Fibroblast of mammary gland (primary cell): ENCODE measurements at regions not wholly inside any gene's neighbourhood (a gene's known extent, or its start where the extent isn't known, plus 50 kb on each side); places are given as distances from the start of the nearest gene placed in this dataset.
"Not testable (repeated sequence)": the region's sequence is repeated elsewhere in the genome, so short reads cannot be mapped to it uniquely, and the experiment has no call there.

Source experiments
- DNase-seq: peaks from one replicate; pipeline ENCODE4 v3.0.0-alpha.2; 2010; ENCODE audit warnings: low read depth
- H3K4me3 ChIP-seq: 2 replicates; pipeline ENCODE4 v1.5.1; 2011; ENCODE audit warnings: low read depth, mild to moderate bottlenecking, low read length, moderate library complexity; ENCODE audit not compliant: control insufficient read depth
- CTCF ChIP-seq: conservative IDR thresholded peaks from 2 replicates; pipeline ENCODE4 v1.5.1; 2011; ENCODE audit warnings: low read depth, low read length, inconsistent platforms; ENCODE audit not compliant: control insufficient read depth, insufficient read depth

GRCh38 chr14:106347890-106348755 lies 821.7 kb downstream of the TMEM121 start:
- no peak for TF ChIP-seq CTCF
- no peak overlapping the region for H3K4me3 ChIP-seq
- DNase-seq: no peak

GRCh38 chr14:106348873-106349540 lies 822.6 kb downstream of the TMEM121 start:
- not testable (repeated sequence) for H3K4me3 ChIP-seq, DNase-seq

- H3K4me3 ChIP-seq: not testable (repeated sequence)
Observed at GRCh38 chr14:106349678-106350457, 823.5 kb downstream of the TMEM121 start.

GRCh38 chr14:106355007-106355791 lies 828.8 kb downstream of the TMEM121 start:
- not testable (repeated sequence) for DNase-seq

More at GRCh38 chr14:106349678-106350457, 823.5 kb downstream of the TMEM121 start:
- not testable (repeated sequence) for DNase-seq

GRCh38 chr14:106355881-106356642 lies 829.7 kb downstream of the TMEM121 start:
- DNase-seq, H3K4me3 ChIP-seq: not testable (repeated sequence)

More at GRCh38 chr14:106355007-106355791, 828.8 kb downstream of the TMEM121 start:
- not testable (repeated sequence) for H3K4me3 ChIP-seq

GRCh38 chr14:106356643-106356930 lies 830.2 kb downstream of the TMEM121 start:
- not testable (repeated sequence) for H3K4me3 ChIP-seq, DNase-seq

GRCh38 chr14:106359157-106359887 lies 832.9 kb downstream of the TMEM121 start:
- not testable (repeated sequence) for DNase-seq, H3K4me3 ChIP-seq

GRCh38 chr14:106365371-106365770 lies 839.0 kb downstream of the TMEM121 start:
- not testable (repeated sequence) for DNase-seq, H3K4me3 ChIP-seq

- H3K4me3 ChIP-seq, DNase-seq: not testable (repeated sequence)
Observed at GRCh38 chr14:106365894-106366293, 839.5 kb downstream of the TMEM121 start.

- H3K4me3 ChIP-seq, DNase-seq: not testable (repeated sequence)
Observed at GRCh38 chr14:106366971-106367370, 840.6 kb downstream of the TMEM121 start.

- not testable (repeated sequence) for DNase-seq, H3K4me3 ChIP-seq
Observed at GRCh38 chr14:106369456-106369855, 843.1 kb downstream of the TMEM121 start.
